D341Med (cell line): ENCODE measurements at regions not wholly inside any gene's neighbourhood (a gene's known extent, or its start where the extent isn't known, plus 50 kb on each side); places are given as distances from the start of the nearest gene placed in this dataset.

Experiments used
- DNase-seq: peaks from one replicate; pipeline ENCODE4 v3.0.0; 2012; ENCODE audit warnings: low spot score

- DNase-seq: no peak
Measured at GRCh38 chr15:67003586-67003985, 61.8 kb upstream of the SMAD3 start.

DNA sequence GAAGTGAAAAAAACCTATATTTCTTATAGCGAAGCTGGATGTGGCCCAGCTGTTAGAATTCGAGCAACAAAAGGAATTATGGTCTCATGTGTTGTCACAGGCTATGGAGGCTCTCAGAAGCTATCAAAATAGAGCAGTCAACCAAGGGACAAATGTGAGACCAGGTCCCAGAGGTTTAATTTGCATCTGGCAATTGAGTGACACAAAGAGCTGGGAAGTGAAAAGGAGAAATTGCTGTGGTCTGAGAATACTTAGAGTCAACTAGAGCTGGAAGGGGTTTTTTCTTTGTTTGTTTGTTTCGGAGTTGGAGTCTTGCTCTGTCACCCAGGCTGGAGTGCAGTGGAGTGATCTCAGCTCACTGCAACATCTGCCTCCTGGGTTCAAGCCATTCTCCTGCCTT lies 61.3 kb upstream of the SMAD3 start:
- DNase-seq: no peak

DNA sequence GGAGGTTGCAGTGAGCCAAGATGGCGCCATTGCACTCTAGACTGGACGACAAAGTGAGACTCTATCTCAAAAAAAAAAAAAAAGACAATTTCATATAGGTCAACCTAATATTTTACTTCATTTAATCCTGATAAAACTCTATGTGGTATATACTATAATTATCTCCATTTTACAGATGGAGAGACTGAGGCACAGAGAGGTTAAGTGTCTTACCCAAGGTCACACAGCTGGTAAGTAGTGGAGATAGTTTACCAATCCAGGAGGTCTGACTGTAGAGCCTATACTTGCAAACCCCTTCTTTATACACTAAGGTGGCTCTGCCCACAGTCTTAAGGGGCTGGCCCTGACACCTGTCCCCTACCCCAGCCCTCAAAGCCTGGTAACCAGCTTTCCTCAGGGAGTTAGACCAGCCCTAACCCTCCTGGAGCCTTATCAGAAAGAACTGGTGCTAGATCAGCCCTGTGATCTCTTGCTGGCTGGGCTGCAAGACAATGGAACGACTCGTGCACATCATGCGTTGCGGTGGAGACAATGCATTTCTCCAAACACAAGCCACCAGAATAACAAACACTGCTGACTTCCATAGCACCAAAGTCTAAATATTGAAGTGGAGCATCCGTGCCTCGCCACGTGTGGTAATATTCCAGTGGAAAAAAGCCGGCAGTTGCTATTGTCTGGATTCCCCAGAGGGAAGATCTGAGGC lies 60.0 kb upstream of the SMAD3 start:
- DNase-seq: no peak

GRCh38 chr15:67006083-67007065 lies 59.0 kb upstream of the SMAD3 start:
- no peak for DNase-seq

DNA sequence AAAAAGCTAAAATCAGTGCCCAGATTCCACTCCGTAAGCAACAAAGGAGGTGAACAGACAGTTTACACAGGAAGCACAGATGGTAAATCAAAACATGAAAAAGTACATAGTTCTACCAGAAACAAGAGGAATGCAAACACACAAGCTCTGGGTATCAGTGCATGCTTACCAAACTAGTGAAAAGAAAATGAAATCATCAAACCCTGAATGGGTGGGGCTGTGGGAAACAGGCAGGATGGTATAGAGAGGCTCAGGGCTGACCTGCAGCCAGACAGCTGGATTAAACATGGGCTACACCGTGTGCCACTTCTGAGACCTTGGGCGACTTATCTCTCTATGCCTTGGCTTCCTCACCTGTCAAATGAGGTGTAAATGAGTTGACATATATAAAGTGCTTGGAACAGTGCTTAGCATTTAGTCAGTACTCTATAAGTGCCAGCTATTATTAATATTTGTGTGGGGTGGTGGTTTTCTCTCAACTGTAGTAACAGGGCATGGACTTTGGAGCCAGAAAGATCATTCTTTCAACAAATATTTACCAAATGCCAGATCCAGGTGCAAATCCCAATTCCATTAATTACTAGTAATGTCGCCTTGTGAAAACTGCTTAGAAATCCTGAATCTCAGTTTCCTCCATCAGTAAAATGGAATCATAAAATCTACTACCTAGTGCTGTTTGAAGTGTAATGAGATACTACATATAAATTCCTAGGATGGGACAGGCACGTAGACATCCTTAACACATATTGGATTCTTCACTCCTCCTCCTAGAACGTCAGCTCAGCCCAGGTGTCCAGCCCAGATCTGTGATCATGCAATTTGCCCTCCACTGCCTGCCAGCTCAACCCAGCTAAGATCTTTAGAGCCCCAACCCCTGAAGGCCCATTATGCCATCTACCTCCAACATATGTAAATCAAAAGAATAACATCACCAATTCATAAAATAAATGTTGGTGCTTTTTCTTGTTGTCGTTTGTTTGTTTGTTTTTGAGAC lies 55.5 kb upstream of the SMAD3 start:
- no peak for DNase-seq

DNA sequence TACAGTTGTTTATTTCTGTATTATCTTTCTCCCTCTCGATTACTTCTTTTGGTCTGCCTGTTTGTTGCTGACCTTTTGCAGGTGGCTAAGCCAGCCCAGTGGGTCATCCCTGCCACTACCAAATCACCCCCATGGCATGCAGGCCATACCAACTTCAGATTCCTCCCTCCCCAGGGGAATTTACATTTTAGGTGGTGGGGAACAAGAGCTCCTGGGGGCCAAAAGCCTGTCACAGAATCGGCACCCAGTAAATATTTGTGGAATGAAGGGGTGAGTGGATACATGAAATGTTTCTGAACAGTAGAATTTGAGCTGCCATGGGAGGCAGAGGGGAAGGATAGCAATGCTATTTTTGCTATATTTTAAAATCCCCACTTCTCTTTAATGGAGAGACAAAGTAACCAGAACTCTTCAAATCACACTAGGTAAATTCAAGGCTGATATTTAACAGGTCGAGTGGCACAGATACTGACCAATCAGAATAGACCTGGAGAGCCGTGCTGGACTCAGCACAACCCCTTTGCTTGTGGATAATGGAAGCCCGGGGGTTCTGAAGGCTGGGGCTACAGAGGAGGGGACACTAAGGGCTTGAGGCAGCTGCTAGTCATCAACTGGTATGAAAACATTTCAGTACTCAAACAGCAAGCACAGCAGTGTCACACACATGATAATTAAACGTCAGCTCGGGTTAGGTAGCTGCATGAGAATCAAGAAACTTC lies 54.3 kb upstream of the SMAD3 start:
- DNase-seq: no peak

DNA sequence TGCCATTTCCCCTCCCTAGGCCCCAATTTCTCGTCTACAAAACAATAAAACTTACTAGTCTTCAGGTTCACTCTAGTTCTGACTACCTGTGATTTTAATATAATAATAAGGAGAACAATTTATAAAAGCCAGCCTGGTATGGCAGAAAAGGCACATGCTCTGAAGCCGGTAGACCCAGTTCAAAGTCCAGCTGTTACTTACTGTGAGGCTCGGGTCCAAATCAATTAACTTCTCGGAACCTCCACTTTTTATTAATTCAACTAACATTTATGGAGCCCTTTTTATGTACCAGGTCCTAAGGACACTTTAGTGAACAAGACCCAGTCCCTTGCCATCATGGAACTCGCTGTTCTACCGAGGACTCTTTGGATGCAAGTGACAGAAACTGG lies 53.8 kb upstream of the SMAD3 start:
- no peak for DNase-seq

- no peak for DNase-seq
Measured at GRCh38 chr15:67013696-67014095, 51.7 kb upstream of the SMAD3 start.
